H1 (cell line): ENCODE measurements at regions not wholly inside any gene's neighbourhood (a gene's known extent, or its start where the extent isn't known, plus 50 kb on each side); places are given as distances from the start of the nearest gene placed in this dataset.

Experiments used
- CTCF ChIA-PET: fragments of 300-600 bp; sonication (Branson Sonifier 250); formaldehyde crosslinking; loops from one replicate; lab custom pipeline; 2021; ENCODE audit not compliant: partially characterized antibody; lab: Charles Lee
- POLR2A ChIA-PET: fragments of 300-600 bp; sonication (Branson Sonifier 250); formaldehyde crosslinking; loops from one replicate; lab custom pipeline; 2021; ENCODE audit warnings: inconsistent platforms; ENCODE audit not compliant: partially characterized antibody; lab: Charles Lee
- DNase-seq, 2 experiments: peaks; one replicate each; pipeline versions ENCODE4 v3.0.0 to v3.0.0-alpha.2; 2010 to 2022; ENCODE audit warnings: low spot score in 2 of 2, low read depth in 1 of 2, mixed read lengths in 1 of 2
- FAIRE-seq: peaks from 2 replicates; lab custom pipeline; 2011; peaks lifted over from hg19 to GRCh38; lab: Jason Lieb, UNC
- H2AFZ ChIP-seq: 2 replicates; pipeline ENCODE4 v1.8.1; 2012; ENCODE audit warnings: low read length, inconsistent platforms
- H2AK5ac ChIP-seq: 2 replicates; pipeline ENCODE4 v1.6.1; 2013; ENCODE audit warnings: low read depth, low read length
- H2BK120ac ChIP-seq: replicated peaks from 2 replicates; pipeline ENCODE3; 2013; ENCODE audit warnings: low read depth, low read length, inconsistent platforms
- H2BK12ac ChIP-seq: 2 replicates; pipeline ENCODE4 v1.6.1; 2013; ENCODE audit warnings: low read depth, low read length
- H2BK15ac ChIP-seq: 2 replicates; pipeline ENCODE4 v1.6.1; 2013; ENCODE audit warnings: low read length
- H2BK20ac ChIP-seq: 2 replicates; pipeline ENCODE4 v1.6.1; 2013; ENCODE audit warnings: low read length
- H2BK5ac ChIP-seq: 2 replicates; pipeline ENCODE4 v1.6.1; 2013; ENCODE audit warnings: low read depth, low read length
- H3K14ac ChIP-seq: 2 replicates; pipeline ENCODE4 v1.6.1; 2013; ENCODE audit warnings: inconsistent platforms; ENCODE audit not compliant: insufficient read length
- H3K18ac ChIP-seq: 2 replicates; pipeline ENCODE4 v1.6.1; 2013; ENCODE audit warnings: low read length; ENCODE audit errors: extremely low read depth
- H3K23ac ChIP-seq: 2 replicates; pipeline ENCODE4 v1.6.1; 2013; ENCODE audit warnings: inconsistent platforms; ENCODE audit not compliant: insufficient read length
- H3K23me2 ChIP-seq: 2 replicates; pipeline ENCODE4 v1.6.1; 2013; ENCODE audit warnings: low read depth, low read length
- H3K27ac ChIP-seq: 2 replicates; pipeline ENCODE4 v1.6.1; 2011; ENCODE audit warnings: low read depth, low read length, inconsistent platforms
- H3K27me3 ChIP-seq, 4 experiments: replicated peaks in 1 of 4; 1 replicate in 1 of 4; 2 replicates in 3 of 4; pipeline versions ENCODE4 v1.6.1 to v1.8.1; 2011 to 2013; ENCODE audit warnings: low read length in 3 of 4, mild to moderate bottlenecking in 3 of 4, inconsistent platforms in 2 of 4, mixed read lengths in 2 of 4, moderate library complexity in 1 of 4; ENCODE audit not compliant: control insufficient read depth in 3 of 4, insufficient read depth in 3 of 4; ENCODE audit errors: extremely low read depth in 1 of 4
- H3K36me3 ChIP-seq, 4 experiments: 2 replicates each; pipeline versions ENCODE4 v1.6.1 to v1.8.1; 2011 to 2013; ENCODE audit warnings: mild to moderate bottlenecking in 4 of 4, low read length in 3 of 4, moderate library complexity in 2 of 4, control low read depth in 1 of 4, inconsistent platforms in 1 of 4; ENCODE audit not compliant: insufficient read depth in 4 of 4, control insufficient read depth in 2 of 4
- H3K4ac ChIP-seq: replicated peaks from 2 replicates; pipeline ENCODE3; 2013; ENCODE audit warnings: low read length, low read depth, mixed read lengths, inconsistent platforms; ENCODE audit not compliant: insufficient read length
- H3K4me1 ChIP-seq, 4 experiments: replicated peaks in 1 of 4; 1 replicate in 1 of 4; 2 replicates in 3 of 4; pipeline versions ENCODE4 v1.6.1 to v1.8.1; 2011 to 2013; ENCODE audit warnings: low read length in 3 of 4, inconsistent platforms in 2 of 4, mixed read lengths in 1 of 4; ENCODE audit not compliant: insufficient read depth in 4 of 4, control insufficient read depth in 3 of 4
- H3K4me2 ChIP-seq, 2 experiments: 2 replicates each; pipeline versions ENCODE4 v1.6.1 to v1.8.1; 2011 to 2013; ENCODE audit warnings: low read depth in 2 of 2, low read length in 2 of 2, control low read depth in 1 of 2, inconsistent platforms in 1 of 2, mild to moderate bottlenecking in 1 of 2; ENCODE audit not compliant: insufficient read depth in 1 of 2
- H3K4me3 ChIP-seq, 4 experiments: fragments of 200-600, 300-600 bp in 1 of 4; sonication (generic), shearing (Covaris generic), sonication (Bioruptor Twin) in 1 of 4; 2 replicates each; pipeline versions ENCODE4 v1.5.1 to v1.8.1; 2011 to 2016; ENCODE audit warnings: low read length in 4 of 4, low read depth in 3 of 4, control low read depth in 2 of 4, inconsistent platforms in 2 of 4, mild to moderate bottlenecking in 2 of 4, mixed read lengths in 1 of 4, moderate library complexity in 1 of 4; ENCODE audit not compliant: insufficient read depth in 2 of 4; ENCODE audit errors: extremely low read depth in 1 of 4
- H3K56ac ChIP-seq: replicated peaks from 2 replicates; pipeline ENCODE3; 2013; ENCODE audit warnings: low read depth, mild to moderate bottlenecking, mixed read lengths, low read length, inconsistent platforms; ENCODE audit not compliant: insufficient read length
- H3K79me1 ChIP-seq: 2 replicates; pipeline ENCODE4 v1.6.1; 2013; ENCODE audit warnings: low read depth, low read length, control low read depth
- H3K79me2 ChIP-seq, 2 experiments: 2 replicates each; pipeline versions ENCODE4 v1.6.1 to v1.8.1; 2012 to 2013; ENCODE audit warnings: low read length in 2 of 2, mild to moderate bottlenecking in 2 of 2, inconsistent platforms in 1 of 2; ENCODE audit not compliant: insufficient read depth in 2 of 2, control insufficient read depth in 1 of 2
- H3K9ac ChIP-seq, 4 experiments: replicated peaks in 1 of 4; 1 replicate in 1 of 4; 2 replicates in 3 of 4; pipeline versions ENCODE4 v1.6.1 to v1.8.1; 2011 to 2013; ENCODE audit warnings: low read depth in 3 of 4, low read length in 3 of 4, control low read depth in 2 of 4, mild to moderate bottlenecking in 2 of 4, moderate library complexity in 2 of 4, inconsistent platforms in 1 of 4; ENCODE audit errors: extremely low read depth in 1 of 4
- H3K9me3 ChIP-seq, 2 experiments: 2 replicates each; pipeline versions ENCODE4 v1.6.1 to v1.8.1; 2012 to 2013; ENCODE audit warnings: mild to moderate bottlenecking in 2 of 2, moderate library complexity in 2 of 2, control low read depth in 1 of 2, inconsistent platforms in 1 of 2, low read depth in 1 of 2, low read length in 1 of 2, mixed read lengths in 1 of 2; ENCODE audit not compliant: insufficient read depth in 2 of 2
- H4K20me1 ChIP-seq, 2 experiments: replicated peaks in 1 of 2; 2 replicates each; pipeline versions ENCODE3 to v1.8.1; 2011 to 2013; ENCODE audit warnings: inconsistent platforms in 2 of 2, low read length in 2 of 2, mild to moderate bottlenecking in 1 of 2; ENCODE audit not compliant: insufficient read depth in 2 of 2, control insufficient read depth in 1 of 2
- H4K5ac ChIP-seq: 2 replicates; pipeline ENCODE4 v1.6.1; 2013; ENCODE audit warnings: low read length, low read depth, mixed read lengths, inconsistent platforms; ENCODE audit not compliant: insufficient read length
- H4K8ac ChIP-seq: 2 replicates; pipeline ENCODE4 v1.8.0; 2013; ENCODE audit warnings: mild to moderate bottlenecking, moderate library complexity, low read length, inconsistent platforms; ENCODE audit not compliant: insufficient read depth; ENCODE audit errors: extremely low read depth
- H4K91ac ChIP-seq: replicated peaks from 2 replicates; pipeline ENCODE3; 2013; ENCODE audit warnings: low read length, mixed read lengths, inconsistent platforms; ENCODE audit not compliant: insufficient read length
- CBX5 ChIP-seq: fragments of 300-800, 300-1000 bp; sonication (generic); IDR thresholded peaks from 2 replicates; pipeline ENCODE4 v1.7.1; 2016; ENCODE audit warnings: antibody characterized with exemption, low read length, low read depth
- CBX8 ChIP-seq: fragments of 300-800, 300-1000 bp; sonication (generic); IDR thresholded peaks from 2 replicates; pipeline ENCODE4 v1.7.1; 2016; ENCODE audit warnings: low read depth, low read length, borderline replicate concordance
- CEBPB ChIP-seq: IDR thresholded peaks from 2 replicates; pipeline ENCODE4 v1.6.1; 2012; ENCODE audit warnings: low read depth, low read length
- EGR1 ChIP-seq: IDR thresholded peaks from 2 replicates; pipeline ENCODE4 v1.6.1; 2011; ENCODE audit warnings: low read depth, low read length, borderline replicate concordance
- GTF2F1 ChIP-seq: IDR thresholded peaks from 2 replicates; pipeline ENCODE4 v1.6.1; 2012; ENCODE audit warnings: low read depth, low read length, improper control_type of control experiment, borderline replicate concordance
- KDM4A ChIP-seq: IDR thresholded peaks from one replicate; pipeline ENCODE4 v1.7.1; 2012; ENCODE audit warnings: low read depth, mild to moderate bottlenecking, moderate library complexity, low read length, inconsistent platforms; ENCODE audit not compliant: severe bottlenecking
- RNF2 ChIP-seq: fragments of 200-900, 300-1000 bp; sonication (generic); IDR thresholded peaks from 2 replicates; pipeline ENCODE4 v1.7.1; 2016; ENCODE audit warnings: borderline replicate concordance, low read depth, mild to moderate bottlenecking, antibody characterized with exemption, low read length; ENCODE audit not compliant: poor library complexity, severe bottlenecking; ENCODE audit errors: missing control alignments
- SP1 ChIP-seq: IDR thresholded peaks from 2 replicates; pipeline ENCODE4 v1.6.1; 2011; ENCODE audit warnings: low read depth, low read length
- SRF ChIP-seq: IDR thresholded peaks from 2 replicates; pipeline ENCODE4 v1.6.1; 2011; ENCODE audit warnings: mild to moderate bottlenecking, low read depth, low read length, moderate library complexity
- TAF1 ChIP-seq: IDR thresholded peaks from 2 replicates; pipeline ENCODE4 v1.6.1; 2011; ENCODE audit warnings: mild to moderate bottlenecking, low read depth, low read length
- TBP ChIP-seq: IDR thresholded peaks from 2 replicates; pipeline ENCODE4 v1.6.1; 2011; ENCODE audit warnings: low read depth, low read length, improper control_type of control experiment
- WGBS, 2 experiments: shearing (Covaris generic) in 1 of 2; methylation state at CpG; one replicate each; pipeline versions ENCODE4 v1.1.6 to v1.1.7; 2013 to 2015; ENCODE audit warnings: low lambda C conversion rate in 2 of 2, mixed read lengths in 2 of 2, inconsistent platforms in 1 of 2, low coverage in 1 of 2, missing lambda C conversion rate in 1 of 2; ENCODE audit not compliant: insufficient replicate concordance in 2 of 2, insufficient coverage in 1 of 2, insufficient read length in 1 of 2; ENCODE audit errors: extremely low coverage in 1 of 2, missing lambda C conversion rate in 1 of 2; 5-methylcytosine and 5-hydroxymethylcytosine counted together
- TF ChIP-seq, protein P1 (sequence below): IDR thresholded peaks from 2 replicates; pipeline ENCODE4 v1.6.1; 2011; ENCODE audit warnings: low read length, improper control_type of control experiment

DNA sequence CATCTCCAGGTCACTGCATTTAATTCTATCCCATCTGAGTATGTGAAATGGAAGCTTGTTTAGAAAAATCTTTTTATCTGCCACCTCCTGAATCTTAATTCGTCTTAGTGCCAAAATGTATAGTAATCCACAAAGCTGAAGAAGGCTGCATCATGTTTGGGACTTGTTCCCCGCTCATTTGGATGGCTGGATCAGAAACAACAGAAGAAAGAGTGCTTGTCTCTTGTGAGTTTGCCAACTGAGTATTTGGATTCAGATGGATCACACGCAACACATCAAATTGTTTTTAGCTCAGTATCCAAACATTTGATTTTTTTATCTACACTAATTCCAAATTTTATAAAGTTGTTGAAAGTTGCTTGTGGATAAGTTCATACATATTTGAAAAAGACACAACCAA is 197.2 kb upstream of the PAPPA start:
- no peak overlapping the region for H2BK120ac ChIP-seq
- no peaks in the 10 kb centered on the region for H3K27me3 ChIP-seq
- WGBS, 2 experiments = 90% methylated on average over 3 of the region's 3 CpGs; no CpG with 5 or more reads in 1 of the 2 experiments
- no peaks in the 10 kb centered on the region for H3K9me3 ChIP-seq
- no peak overlapping the region for H2BK15ac ChIP-seq
- DNase-seq (no peak), FAIRE-seq (no peak)
- H3K23ac ChIP-seq = no peak overlapping the region
- no peak overlapping the region for H3K4me3 ChIP-seq
- H2BK20ac ChIP-seq = no peak overlapping the region
- H2BK5ac ChIP-seq = no peak overlapping the region
- no peak overlapping the region for H3K18ac ChIP-seq
- H2AFZ ChIP-seq = no peak overlapping the region
- no peak overlapping the region for H4K8ac ChIP-seq
- no peaks in the 10 kb centered on the region for H3K79me1 ChIP-seq
- no peak overlapping the region for H4K91ac ChIP-seq
- H4K5ac ChIP-seq = no peak overlapping the region
- H2BK12ac ChIP-seq = no peak overlapping the region
- no peaks in the 10 kb centered on the region for H3K79me2 ChIP-seq
- CTCF ChIA-PET = interaction anchor here (1.1 kb wide), 1 partner anchor 10 kb away, joined by 3 read pairs; no protein-coding TSS in a partner anchor
- H3K27ac ChIP-seq = no peak overlapping the region
- H3K4me1 ChIP-seq = no peaks in the 10 kb centered on the region
- no peak overlapping the region for H3K4ac ChIP-seq
- no peak overlapping the region for H3K14ac ChIP-seq
- no peak overlapping the region for H3K4me2 ChIP-seq
- H3K9ac ChIP-seq = no peak overlapping the region
- H4K20me1 ChIP-seq = no peaks in the 10 kb centered on the region
- POLR2A ChIA-PET = no interaction called here
- H2AK5ac ChIP-seq = no peak overlapping the region
- no peaks in the 10 kb centered on the region for H3K36me3 ChIP-seq
- no peaks in the 10 kb centered on the region for H3K23me2 ChIP-seq
- no peak overlapping the region for H3K56ac ChIP-seq
- TF ChIP-seq GTF2F1 (no peak), SRF (no peak), SP1 (no peak), KDM4A (no peak), EGR1 (no peak), TAF1 (no peak), TBP (no peak), CBX8 (no peak), CEBPB (no peak), CBX5 (no peak), RNF2 (no peak)
- TF ChIP-seq, protein P1, sequence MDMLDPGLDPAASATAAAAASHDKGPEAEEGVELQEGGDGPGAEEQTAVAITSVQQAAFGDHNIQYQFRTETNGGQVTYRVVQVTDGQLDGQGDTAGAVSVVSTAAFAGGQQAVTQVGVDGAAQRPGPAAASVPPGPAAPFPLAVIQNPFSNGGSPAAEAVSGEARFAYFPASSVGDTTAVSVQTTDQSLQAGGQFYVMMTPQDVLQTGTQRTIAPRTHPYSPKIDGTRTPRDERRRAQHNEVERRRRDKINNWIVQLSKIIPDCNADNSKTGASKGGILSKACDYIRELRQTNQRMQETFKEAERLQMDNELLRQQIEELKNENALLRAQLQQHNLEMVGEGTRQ = no peak
